Renal pelvis (tissue), 1 donor: ENCODE measurements at regions not wholly inside any gene's neighbourhood (a gene's known extent, or its start where the extent isn't known, plus 50 kb on each side); places are given as distances from the start of the nearest gene placed in this dataset.

ENCODE experiments used
- DNase-seq: peaks from one replicate; pipeline ENCODE4 v3.0.0-alpha.2; 2013

DNA sequence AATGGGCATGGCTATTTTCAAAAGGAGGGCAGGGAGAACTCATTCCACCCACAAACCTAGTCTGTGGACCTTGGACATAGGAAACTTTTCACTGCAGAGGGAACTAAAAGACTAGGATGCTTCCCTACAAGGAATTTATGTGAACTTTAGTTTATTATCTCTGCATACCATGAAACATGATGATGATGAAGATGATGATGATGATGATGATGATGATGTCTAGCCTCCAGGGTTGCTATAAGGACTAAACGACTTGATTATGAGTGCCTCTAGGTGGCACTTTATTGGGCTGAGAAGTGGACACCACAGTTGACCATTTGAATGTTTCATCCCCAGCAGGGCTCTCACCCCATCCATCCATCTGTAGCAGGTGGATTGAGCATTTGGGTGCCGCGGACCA is 260.0 kb upstream of the TCF4 start:
- DNase-seq: no peak

DNA sequence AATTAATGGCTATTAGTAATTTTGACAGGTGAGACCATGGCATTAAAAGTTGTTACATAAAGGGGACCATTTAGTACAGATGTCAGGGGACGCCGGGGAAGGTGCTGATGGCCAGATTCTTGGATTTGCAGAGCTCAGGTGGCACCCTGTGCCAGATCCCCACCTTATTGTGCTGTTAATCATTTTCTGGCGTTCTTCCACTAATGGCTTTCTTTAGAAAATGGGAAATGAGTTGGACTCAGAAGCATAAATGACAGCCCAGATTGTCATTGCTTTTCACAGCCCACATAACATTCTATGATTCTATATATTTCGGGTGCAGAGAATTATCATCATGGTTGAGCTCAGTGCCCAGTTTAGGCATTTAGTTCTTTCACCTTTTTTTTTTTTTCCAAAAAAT is 257.2 kb upstream of the TCF4 start:
- DNase-seq: no peak

DNA sequence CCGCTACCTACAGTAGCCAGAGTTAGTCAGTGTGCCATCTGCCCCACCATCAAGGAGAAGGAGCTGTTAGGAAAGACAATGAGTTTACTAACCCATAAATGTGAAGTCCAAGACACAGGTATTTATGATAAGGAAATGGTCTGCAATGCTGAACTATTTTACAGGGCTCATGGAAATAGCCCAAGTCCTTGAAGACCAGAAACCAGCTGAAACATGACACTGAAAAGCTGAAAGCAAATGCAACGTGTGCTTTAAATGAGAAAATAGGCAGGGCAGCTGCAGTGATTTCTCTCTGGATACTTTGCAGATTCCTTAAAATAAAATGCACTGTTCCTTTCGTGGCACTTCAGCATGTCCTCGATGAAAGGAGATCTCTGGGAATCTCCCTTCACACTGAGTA is 256.4 kb upstream of the TCF4 start:
- DNase-seq: no peak

DNA sequence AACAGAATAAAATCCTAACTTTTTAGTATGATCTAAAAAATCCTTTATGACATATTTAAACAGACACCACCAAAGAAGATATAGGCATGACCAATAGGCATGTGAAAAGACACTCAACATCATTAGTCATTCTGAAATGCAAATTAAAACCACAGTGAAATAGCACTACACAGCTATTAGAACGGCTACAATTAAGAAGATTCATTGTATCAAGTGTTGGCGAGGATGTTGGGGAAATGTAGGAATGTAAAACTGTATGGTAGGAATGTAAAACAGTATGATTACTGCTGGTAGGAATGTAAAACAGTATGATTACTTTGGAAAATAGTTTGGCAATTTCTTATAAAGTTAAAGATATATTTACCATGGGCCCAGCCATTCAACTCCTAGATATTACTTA is 253.3 kb upstream of the TCF4 start:
- no peak for DNase-seq

DNA sequence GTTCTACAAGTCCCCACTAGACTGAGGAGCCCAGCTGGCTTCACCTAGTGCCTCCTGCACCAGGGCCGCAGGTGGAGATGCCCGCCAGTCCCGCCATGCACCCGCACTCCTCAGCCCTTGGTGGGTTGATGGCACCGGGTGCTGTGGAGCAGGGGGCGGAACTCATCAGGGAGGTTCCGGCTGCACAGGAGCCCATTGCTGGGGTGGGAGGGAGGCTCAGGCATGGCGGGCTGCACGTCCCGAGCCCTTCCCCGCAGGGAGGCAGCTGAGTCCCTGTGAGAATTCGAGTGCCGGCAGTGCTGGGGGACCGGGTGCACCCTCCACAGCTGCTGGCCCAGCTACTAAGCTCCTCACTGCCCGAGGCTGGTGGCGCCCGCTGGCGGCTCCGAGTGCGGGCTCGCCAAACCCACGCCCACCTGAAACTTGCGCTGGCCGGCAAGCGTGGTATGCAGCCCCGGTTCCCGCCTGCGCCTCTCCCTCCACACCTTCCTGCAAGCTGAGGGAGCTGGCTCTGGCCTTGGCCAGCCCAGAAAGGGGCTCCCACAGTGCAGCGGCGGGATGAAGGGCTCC is 252.7 kb upstream of the TCF4 start:
- no peak for DNase-seq

DNA sequence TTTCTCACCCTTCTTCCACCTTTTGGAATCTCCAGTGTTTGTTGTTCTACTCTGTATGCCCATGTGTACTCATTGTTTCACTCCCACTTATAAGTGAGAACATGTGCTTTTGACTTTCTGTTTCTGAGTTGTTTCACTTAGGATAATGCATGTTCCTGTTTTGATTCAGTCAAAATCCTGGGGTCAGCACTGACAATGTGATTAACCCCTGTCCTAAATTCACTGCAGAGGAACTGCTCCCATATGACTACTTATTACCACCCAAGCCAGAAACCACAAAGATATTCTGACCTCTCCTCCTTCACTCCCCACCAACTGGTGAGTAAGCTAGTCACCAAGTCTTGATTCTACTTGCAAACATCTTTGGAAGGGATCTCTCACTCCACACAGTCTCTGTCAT is 251.4 kb upstream of the TCF4 start:
- DNase-seq: no peak

DNA sequence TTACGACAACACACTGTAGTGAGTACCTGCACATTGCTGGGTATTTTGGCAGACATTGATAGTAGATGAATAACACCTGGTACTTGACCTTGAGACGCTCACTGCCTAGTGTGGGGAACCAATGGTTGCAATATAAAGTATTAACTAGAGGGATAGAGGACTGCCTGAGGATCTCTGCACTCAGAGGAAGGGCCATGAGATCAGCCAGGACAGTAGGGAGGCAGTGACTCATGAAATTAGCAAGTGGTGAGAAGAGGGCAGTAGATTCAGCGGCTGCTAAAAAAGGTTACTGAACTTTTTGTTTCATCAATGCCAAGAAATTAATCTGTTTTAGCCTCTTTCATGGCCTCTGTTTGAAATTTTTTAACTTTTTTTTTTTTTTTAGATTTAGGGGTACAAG is 250.8 kb upstream of the TCF4 start:
- no peak for DNase-seq

DNA sequence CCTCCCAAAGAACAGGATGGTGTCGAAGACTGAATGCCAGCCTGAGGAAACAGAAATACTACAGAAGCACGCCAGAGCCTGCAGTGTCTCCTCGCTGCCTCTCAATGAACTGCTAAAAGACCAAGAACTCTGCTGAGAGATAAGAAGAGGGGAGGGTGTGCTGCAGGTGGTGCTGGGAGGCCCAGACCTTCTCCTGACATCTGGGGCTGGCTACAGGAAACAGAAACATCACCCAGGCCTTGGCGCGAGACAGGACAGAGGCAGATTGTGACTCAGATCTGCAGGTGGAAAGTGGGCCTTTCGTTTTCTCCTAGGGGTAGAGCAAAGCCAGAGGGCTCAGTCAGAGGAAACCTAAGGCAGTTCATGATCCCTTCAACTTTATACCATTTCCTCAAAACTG is 250.3 kb upstream of the TCF4 start:
- DNase-seq: no peak

DNA sequence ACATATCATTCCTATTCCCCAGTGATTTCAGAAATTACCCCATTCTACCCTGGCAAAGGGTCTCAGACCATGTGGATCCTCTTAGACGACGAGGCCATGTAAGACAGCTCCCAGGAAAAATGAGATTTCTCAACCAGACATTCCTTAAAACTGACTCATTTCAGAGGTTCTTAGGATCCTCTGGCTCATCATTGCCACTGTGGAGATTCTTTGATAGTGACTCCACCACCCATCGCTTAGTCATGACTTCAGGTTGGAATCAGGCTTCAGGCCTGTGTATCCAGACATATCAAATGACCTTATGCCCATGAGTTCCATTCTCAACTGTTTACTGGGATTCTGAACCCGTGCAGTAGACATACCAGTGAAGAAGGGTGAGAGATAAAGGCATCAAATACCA is 245.6 kb upstream of the TCF4 start:
- DNase-seq: no peak

DNA sequence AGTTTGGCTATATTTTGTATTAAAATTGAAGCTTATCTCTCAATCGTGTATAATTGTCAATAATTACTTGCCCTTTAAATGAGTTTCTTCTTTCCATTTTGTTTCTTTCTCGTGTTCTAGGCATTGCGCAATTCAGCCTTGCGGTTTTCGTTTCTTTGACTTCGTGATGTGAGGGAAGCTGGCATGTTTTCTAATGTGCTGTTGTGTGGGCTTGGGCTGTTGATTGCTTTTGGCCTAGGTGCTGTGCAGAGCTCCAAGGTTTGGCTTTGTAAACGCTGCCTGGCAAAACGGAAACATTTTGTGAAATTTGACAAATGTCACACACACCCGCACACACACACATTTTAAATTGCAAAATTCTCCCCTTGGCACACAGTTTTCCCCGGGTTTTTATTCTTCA is 242.6 kb upstream of the TCF4 start:
- no peak for DNase-seq

DNA sequence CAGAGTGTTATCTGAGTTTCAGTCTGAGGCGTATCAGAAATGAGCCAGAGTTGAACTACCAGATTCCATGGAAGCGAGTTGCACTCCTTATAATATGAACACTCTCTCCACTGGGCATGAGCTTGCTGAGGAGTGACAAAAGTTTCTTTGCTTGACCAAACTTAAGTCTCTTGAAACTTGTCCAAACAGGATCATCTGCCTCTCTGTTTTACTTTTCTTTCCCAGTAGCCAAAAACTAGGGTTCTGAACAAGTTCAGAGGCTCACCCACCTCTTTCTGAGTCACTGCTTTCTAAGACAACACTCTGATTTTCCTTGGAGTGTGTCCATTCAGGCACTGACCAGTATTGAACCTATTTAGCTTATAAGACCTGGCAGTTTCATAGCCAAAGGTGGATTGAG is 233.2 kb upstream of the TCF4 start:
- no peak for DNase-seq

DNA sequence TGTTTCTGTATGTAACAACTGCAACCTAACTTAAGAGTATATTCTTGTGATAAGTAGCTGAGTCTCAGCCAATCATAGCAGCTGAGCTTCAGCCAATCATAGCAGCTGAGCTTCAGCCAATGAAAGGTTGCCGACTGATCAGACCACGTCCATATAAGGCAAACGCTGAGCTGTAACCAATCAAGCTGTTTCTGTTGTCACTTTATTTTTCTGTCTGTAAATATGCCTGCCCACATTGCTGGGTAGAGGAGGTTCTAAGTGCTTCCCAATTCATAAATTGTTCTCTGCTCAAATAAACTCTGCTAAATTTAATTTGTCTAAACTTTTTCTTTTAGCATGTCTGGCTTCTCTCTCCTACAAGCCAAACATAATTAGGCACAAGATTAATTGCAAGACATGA is 231.5 kb upstream of the TCF4 start:
- no peak for DNase-seq

DNA sequence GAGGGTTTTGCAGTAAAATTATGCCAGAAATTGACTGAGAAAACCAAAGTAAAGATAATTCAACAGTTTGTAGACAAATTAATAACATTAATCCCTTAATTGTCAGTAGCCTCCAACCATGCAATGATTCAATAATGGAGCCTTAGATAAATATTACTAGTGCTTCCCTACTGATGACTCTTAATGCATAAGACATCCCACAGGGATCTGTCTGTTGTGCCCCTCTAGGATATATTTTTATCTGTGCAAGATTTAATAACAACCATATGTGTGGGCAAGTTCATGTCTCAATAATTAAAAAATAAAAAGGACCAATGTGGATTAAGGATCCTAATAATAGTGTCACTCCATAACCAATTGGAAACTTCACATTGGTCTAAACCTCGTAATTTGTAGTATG is 230.3 kb upstream of the TCF4 start:
- DNase-seq: no peak

DNA sequence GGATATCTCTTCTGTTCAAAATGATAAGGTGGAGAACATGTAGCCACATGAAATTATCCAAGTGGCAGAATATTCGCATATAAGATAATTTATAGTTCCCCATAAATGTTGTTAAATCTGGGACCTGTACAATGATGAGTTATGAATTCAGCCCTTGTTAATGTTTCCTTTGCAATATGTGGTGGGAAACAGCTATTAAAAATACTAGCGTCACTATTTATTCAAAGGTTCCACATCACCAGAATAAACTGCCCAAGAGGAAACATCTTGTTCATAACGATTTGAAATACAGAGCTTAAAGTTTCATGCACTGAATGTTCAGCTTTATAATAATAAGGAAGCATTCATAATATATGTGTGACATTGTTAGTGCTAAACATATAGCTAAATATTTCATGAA is 223.9 kb upstream of the TCF4 start:
- DNase-seq: no peak

DNA sequence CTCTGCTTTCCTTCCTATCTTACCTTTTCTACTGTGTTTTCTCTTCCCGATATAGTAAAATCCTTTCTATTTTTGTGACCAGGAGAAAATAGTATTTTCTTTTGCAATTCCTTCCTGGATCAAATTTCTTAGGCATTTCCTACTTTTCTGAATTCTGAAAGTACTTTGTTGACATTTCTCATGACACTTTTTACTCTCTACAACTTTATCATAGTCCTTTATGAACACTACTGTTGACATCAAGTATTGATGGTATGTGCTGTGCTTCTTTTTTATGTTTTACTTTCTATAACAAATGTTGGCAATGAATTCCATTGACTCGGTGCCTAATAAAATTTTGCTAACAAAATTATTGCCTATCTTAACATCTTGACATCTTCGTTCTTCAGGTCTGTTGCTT is 217.7 kb upstream of the TCF4 start:
- no peak for DNase-seq

DNA sequence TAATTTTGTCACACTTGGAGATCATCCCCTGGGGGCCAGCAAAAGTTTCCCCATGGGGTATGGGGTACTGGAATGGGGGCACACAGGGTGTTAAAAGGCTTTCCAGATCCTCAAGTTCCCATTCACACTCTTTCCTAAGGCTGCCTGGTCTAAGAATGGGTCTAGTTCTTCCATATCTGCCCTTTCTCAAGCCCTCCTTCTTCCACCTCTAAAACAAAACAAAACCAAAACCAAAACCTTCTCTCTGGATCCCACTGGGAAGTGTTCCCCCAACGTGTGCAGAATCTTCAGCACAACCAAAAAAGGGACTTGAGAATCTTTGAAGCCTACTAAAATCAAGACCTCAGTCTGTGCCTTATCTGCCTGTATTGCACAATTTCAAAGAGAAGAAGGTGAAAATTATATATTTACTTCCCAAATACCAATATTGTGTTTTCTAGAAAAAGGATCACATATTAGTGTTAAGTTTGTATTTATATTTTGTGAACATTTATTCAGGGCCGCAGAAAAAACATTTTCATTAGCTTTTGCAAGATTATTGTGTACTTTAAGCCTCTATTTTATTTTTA is 207.2 kb upstream of the TCF4 start:
- no peak for DNase-seq

DNA sequence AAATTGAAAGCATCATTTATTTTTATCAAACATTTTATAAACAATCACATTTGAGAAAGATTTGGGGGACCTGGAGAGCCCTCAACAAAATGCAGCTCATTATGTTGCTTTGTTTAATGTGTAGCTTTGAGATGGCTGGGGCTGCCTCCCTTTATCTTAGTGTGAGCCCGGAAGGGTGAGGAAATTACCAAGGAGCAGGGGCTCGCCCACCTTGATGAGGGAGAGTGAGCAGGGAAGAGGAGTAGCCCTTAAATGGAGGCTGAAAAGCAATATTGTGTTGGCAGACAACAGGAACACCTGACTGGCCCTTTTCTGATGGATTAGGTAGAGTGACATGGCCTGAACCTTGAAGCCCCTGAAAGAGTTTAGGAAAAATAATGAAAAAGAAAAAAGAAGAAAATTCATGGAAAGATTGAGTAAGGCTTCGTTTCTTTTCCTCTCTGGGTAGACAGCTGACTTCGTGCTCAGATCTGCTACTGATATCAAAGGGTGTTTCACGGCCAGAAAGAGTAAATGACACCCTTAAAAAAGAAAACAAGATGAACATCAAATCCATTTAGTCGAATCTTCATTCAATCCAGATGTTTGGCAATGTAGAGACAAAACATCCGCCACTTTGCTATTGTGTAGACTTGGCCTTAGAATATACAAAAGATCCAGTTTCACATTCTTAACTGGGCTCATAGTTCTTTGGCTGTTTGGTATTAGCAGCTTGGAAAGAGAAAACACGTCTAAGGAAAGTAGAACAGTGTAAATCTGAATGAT is 206.5 kb upstream of the TCF4 start:
- no peak for DNase-seq

DNA sequence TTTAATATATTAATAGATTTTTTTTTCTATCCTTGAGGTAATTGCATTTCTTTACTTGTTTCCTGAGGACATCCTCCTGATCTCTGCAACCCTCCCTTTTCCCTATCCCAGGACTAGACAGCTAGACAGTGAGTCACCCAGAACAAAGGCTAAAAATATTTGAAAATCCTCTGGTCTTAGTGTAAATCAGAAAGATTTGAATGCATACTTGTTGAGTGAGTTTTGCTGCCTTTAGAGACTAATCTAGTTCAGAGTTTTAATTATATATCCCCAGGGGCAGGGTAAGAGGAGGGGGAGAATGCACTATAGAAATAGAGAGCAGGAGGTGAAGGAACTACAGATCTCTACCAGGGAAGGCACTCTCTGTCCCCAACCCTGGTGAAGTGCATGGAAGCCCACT is 202.3 kb upstream of the TCF4 start:
- DNase-seq: no peak

DNA sequence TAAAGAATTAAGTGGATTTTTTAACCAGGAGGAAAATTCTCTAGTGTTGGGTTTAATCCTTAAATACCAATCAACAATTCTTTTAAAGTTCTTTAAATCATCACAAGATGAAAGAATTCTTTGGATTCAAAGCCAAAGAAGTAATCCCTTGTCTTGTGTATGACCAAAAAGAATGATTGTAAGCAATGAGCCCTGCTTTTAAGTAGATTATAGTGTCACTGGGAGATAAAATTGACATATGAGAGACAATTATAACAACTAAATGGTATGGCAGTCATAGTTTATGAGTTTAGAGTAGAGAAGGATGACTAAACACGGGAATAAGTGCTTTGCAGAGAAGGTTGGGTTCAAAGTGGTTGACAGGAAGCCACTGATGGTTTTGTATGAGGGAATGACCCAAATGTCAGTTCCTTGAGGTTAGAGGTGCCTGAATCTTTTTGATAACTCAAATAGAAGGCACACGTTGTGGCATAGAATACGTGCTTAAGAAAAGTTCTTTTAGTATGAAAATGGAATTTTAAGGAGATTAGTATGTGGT is 199.6 kb upstream of the TCF4 start:
- DNase-seq: no peak

DNA sequence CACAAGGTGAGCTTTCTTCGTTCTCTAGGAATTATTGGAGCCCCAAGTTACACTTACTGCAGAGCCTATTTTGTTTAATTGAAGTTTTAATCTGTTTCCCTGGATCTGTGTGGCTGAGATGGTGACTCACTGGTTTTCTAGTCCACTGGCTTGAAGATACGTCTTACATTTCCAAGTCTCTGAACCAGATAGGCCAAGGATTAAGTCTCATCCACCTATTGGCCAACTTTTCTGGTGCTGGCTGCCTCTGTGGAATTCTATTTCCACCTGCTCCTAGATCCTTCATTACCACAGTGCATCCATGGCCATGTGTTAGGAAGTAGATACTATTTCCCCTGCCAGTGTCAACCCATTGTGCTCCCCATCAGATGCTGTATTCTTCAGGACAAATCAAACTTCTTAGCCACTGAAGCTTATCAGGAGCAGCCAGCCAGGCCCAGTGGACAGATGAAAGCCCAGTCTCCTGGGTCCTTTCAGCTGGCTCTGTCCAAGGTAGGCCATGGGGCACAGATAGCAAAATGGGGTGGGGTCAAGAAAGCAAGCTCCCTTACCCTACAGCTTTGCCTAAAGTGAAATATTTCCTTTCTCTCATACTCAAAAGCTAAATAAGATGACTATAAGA is 198.8 kb upstream of the TCF4 start:
- no peak for DNase-seq

DNA sequence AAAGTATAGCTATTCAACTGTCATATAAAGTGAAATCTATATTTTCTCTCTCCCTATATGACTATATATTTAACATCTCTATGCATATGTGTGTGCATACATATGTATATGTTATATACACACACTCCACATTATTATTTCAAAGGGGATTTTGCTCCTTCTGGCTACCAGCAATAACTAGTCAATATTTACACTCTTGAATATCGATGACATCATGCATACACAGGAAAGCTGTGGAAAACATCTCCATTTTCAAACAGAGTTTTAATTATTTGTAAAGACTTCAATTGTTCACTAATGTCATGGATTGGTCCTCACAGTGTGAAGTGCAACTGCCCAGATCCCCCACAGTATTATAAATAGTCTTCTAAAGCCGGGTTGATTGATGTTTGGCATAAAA is 195.9 kb upstream of the TCF4 start:
- no peak for DNase-seq

DNA sequence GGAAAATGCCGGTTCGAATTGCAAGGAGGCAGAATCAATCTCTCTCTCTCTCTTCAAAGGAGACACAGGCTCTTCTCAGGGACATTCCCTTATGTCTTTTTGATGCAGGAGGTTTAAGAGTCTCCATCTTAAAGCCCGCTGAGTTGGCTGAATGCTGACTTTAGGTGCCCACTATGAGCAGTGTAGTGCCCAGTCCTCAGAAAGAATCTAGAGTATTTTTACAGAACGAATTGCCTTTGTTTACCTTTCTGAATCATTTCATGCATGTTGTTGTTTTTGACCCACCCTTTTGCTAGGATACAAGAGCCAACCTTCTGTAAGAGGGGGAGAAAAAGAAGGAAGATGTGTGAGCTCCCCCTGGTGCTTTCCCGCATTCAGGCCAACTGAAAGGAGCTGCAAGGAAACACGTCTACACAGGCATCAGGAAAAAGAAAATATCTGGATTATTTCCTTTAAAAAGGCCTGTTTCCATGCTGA is 193.5 kb upstream of the TCF4 start:
- DNase-seq: peak; percentile 61

DNA sequence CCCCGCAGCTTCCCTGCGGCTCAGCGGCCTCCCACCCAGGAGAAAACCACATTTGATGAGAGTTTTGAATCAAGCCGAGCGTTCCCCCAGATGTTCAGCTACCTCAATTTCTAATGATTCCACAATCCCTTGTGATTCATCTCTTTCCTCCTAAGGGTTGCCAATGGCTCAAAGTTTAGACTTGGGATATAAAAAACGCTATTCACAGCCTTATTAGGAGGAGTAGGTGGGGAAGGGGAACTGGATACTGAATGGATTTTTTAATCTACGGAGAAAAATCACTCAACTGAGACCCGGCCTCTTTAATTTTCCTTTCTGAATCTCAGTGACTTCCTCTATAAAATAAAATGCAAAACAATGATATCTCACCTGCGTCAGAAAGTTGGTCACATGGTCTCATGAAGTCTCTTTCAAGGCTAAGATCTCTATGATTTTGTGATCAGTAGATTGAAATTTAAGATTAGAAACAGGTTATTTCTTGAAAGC is 192.6 kb upstream of the TCF4 start:
- DNase-seq: no peak
